HEK293 (cell line): ENCODE measurements at regions not wholly inside any gene's neighbourhood (a gene's known extent, or its start where the extent isn't known, plus 50 kb on each side); places are given as distances from the start of the nearest gene placed in this dataset.

Experiments used
- FEZF1 ChIP-seq: fragments of 450-650 bp; formaldehyde crosslinking; IDR thresholded peaks from 2 replicates; pipeline ENCODE4 v1.5.1; 2016; ENCODE audit warnings: missing biosample characterization, missing genetic modification characterization
- GLIS1 ChIP-seq: fragments of 450-650 bp; formaldehyde crosslinking; IDR thresholded peaks from 2 replicates; pipeline ENCODE4 v1.5.1; 2016; ENCODE audit warnings: missing biosample characterization, missing genetic modification characterization
- ZNF341 ChIP-seq: fragments of 450-650 bp; formaldehyde crosslinking; IDR thresholded peaks from 2 replicates; pipeline ENCODE4; 2016; ENCODE audit warnings: low read depth, missing biosample characterization, missing genetic modification characterization
- ZNF664 ChIP-seq: fragments of 450-650 bp; formaldehyde crosslinking; IDR thresholded peaks from 2 replicates; pipeline ENCODE4 v1.5.1; 2016; ENCODE audit warnings: missing biosample characterization, missing genetic modification characterization
- ZNF707 ChIP-seq: fragments of 450-650 bp; formaldehyde crosslinking; IDR thresholded peaks from 2 replicates; pipeline ENCODE4 v1.5.1; 2016; ENCODE audit warnings: missing biosample characterization, missing genetic modification characterization
- TF ChIP-seq, protein P1 (sequence below): fragments of 450-650 bp; formaldehyde crosslinking; IDR thresholded peaks from 2 replicates; pipeline ENCODE4 v1.5.1; 2016; ENCODE audit warnings: missing biosample characterization, missing genetic modification characterization
- TF ChIP-seq, protein P2 (sequence below): fragments of 450-650 bp; formaldehyde crosslinking; IDR thresholded peaks from 2 replicates; pipeline ENCODE4 v1.5.1; 2016; ENCODE audit warnings: missing biosample characterization, missing genetic modification characterization
- TF ChIP-seq, protein P3 (sequence below): sonication (generic); formaldehyde crosslinking; IDR thresholded peaks from 2 replicates; pipeline ENCODE4 v1.8.1; 2022; ENCODE audit warnings: mild to moderate bottlenecking, moderate library complexity, missing genetic modification reagents

DNA sequence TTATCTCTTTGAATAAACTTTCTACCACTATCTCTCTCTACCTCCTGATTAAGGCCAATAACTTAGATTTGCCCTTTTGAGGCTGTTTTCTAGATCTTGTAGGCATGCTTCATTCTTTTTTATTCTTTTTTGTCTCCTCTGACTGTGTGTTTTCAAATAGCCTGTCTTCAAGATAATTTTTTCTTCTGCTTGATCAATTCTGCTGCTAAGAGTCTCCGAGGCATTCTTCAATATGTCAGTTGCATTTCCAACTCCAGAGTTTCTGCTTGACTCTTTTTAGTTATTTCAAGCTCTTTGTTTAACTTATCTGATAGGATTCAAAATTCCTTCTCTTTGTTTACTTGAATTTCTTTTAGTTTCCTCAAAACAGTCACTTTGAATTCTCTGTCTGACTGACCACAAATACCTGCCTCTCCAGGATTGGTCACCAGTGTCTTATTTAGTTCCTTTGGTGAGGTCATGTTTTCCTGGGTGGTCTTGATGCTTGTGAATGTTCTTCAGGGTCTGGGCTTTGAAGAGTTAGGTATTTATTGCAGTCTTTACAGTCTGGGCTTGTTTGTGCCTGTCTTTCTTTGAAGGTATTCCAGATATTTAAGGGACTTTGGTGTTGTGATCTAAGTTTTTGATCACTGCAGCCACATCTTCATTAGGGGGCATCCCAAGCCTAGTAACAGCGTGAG is 197.3 kb upstream of the STK17B start:
- TF ChIP-seq, protein P1, sequence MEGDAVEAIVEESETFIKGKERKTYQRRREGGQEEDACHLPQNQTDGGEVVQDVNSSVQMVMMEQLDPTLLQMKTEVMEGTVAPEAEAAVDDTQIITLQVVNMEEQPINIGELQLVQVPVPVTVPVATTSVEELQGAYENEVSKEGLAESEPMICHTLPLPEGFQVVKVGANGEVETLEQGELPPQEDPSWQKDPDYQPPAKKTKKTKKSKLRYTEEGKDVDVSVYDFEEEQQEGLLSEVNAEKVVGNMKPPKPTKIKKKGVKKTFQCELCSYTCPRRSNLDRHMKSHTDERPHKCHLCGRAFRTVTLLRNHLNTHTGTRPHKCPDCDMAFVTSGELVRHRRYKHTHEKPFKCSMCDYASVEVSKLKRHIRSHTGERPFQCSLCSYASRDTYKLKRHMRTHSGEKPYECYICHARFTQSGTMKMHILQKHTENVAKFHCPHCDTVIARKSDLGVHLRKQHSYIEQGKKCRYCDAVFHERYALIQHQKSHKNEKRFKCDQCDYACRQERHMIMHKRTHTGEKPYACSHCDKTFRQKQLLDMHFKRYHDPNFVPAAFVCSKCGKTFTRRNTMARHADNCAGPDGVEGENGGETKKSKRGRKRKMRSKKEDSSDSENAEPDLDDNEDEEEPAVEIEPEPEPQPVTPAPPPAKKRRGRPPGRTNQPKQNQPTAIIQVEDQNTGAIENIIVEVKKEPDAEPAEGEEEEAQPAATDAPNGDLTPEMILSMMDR, result no peak
- TF ChIP-seq ZNF664 (tag by site-specific recombination), result no peak
- TF ChIP-seq ZNF341 (tag by site-specific recombination), result no peak
- no peak for TF ChIP-seq FEZF1 (tag by site-specific recombination)
- TF ChIP-seq, protein P2, sequence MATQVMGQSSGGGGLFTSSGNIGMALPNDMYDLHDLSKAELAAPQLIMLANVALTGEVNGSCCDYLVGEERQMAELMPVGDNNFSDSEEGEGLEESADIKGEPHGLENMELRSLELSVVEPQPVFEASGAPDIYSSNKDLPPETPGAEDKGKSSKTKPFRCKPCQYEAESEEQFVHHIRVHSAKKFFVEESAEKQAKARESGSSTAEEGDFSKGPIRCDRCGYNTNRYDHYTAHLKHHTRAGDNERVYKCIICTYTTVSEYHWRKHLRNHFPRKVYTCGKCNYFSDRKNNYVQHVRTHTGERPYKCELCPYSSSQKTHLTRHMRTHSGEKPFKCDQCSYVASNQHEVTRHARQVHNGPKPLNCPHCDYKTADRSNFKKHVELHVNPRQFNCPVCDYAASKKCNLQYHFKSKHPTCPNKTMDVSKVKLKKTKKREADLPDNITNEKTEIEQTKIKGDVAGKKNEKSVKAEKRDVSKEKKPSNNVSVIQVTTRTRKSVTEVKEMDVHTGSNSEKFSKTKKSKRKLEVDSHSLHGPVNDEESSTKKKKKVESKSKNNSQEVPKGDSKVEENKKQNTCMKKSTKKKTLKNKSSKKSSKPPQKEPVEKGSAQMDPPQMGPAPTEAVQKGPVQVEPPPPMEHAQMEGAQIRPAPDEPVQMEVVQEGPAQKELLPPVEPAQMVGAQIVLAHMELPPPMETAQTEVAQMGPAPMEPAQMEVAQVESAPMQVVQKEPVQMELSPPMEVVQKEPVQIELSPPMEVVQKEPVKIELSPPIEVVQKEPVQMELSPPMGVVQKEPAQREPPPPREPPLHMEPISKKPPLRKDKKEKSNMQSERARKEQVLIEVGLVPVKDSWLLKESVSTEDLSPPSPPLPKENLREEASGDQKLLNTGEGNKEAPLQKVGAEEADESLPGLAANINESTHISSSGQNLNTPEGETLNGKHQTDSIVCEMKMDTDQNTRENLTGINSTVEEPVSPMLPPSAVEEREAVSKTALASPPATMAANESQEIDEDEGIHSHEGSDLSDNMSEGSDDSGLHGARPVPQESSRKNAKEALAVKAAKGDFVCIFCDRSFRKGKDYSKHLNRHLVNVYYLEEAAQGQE (tag by site-specific recombination), result no peak
- no peak for TF ChIP-seq ZNF707 (tag by site-specific recombination)
- TF ChIP-seq, protein P3, sequence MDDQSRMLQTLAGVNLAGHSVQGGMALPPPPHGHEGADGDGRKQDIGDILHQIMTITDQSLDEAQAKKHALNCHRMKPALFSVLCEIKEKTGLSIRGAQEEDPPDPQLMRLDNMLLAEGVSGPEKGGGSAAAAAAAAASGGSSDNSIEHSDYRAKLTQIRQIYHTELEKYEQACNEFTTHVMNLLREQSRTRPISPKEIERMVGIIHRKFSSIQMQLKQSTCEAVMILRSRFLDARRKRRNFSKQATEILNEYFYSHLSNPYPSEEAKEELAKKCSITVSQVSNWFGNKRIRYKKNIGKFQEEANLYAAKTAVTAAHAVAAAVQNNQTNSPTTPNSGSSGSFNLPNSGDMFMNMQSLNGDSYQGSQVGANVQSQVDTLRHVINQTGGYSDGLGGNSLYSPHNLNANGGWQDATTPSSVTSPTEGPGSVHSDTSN, result no peak
- no peak for TF ChIP-seq GLIS1 (tag by site-specific recombination)
